A549 (cell line): ENCODE measurements at regions not wholly inside any gene's neighbourhood (a gene's known extent, or its start where the extent isn't known, plus 50 kb on each side); places are given as distances from the start of the nearest gene placed in this dataset.

Experiments used
- CBX2 ChIP-seq: fragments of 200-600 bp; sonication (generic); IDR thresholded peaks from 2 replicates; pipeline ENCODE4 v1.6.1; 2016; ENCODE audit warnings: low read depth, mild to moderate bottlenecking, borderline replicate concordance
- CHD2 ChIP-seq: fragments of 150-350 bp; IDR thresholded peaks from 2 replicates; pipeline ENCODE4 v1.6.1; 2014; ENCODE audit warnings: low read length; ENCODE audit not compliant: partially characterized antibody
- EP300 ChIP-seq, 2 experiments: fragments of >200 bp; sonication (Bioruptor Twin); formaldehyde crosslinking; IDR thresholded peaks; 2 replicates in 1 of 2; 3 replicates in 1 of 2; pipeline ENCODE4 v1.6.1; 2016 to 2017
- HOXB5 ChIP-seq: fragments of 250-450 bp; sonication (Bioruptor Pico); IDR thresholded peaks from 2 replicates; pipeline ENCODE4 v1.5.0; 2020; ENCODE audit warnings: mild to moderate bottlenecking, moderate library complexity
- RFX5 ChIP-seq: fragments of 450-650 bp; IDR thresholded peaks from 2 replicates; pipeline ENCODE4 v1.7.1; 2014; ENCODE audit warnings: antibody characterized with exemption, mild to moderate bottlenecking, moderate library complexity
- ZNF302 ChIP-seq: fragments of 250-450 bp; sonication (Bioruptor Pico); IDR thresholded peaks from 2 replicates; pipeline ENCODE4 v1.9.0; 2021; ENCODE audit warnings: inconsistent platforms, mild to moderate bottlenecking, moderate library complexity
- TF ChIP-seq, protein P1 (sequence below): IDR thresholded peaks from 2 replicates; pipeline ENCODE4 v1.6.1; 2012
- TF ChIP-seq, protein P2 (sequence below): fragments of >200 bp; sonication (Bioruptor Twin); formaldehyde crosslinking; IDR thresholded peaks from 3 replicates; pipeline ENCODE4 v1.5.1; 2016
- TF ChIP-seq, protein P3 (sequence below): fragments of 450-650 bp; IDR thresholded peaks from 2 replicates; pipeline ENCODE4 v1.6.1; 2014; ENCODE audit warnings: antibody characterized with exemption
- TF ChIP-seq, protein P4 (sequence below): fragments of 200-600 bp; sonication (generic); IDR thresholded peaks from 2 replicates; pipeline ENCODE4 v1.6.1; 2016; ENCODE audit warnings: antibody characterized with exemption, mild to moderate bottlenecking, moderate library complexity

DNA sequence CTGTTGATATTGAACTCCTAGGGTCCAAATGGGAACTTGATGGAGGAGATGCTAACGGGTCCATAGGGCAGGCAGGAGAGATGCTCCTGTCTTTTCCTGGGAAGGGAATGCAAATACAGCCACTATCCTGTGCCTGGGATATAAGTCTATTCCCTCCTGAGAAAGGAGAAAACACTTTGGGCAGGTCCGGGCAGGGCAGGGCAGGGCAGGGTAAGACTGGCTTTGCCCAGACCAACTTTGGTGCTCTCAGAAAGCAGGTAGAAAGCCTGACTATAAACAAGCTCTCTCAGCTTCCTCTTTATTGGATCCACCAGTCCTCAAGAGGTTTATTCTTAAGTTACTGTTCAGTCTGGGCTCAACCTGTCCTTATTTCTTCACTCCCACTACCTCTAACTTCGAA, 232.3 kb downstream of the PTTG2 start:
- no peak for TF ChIP-seq RFX5
- TF ChIP-seq ZNF302 (CRISPR knock-in tag): no peak
- TF ChIP-seq CHD2: no peak
- TF ChIP-seq, protein P1, sequence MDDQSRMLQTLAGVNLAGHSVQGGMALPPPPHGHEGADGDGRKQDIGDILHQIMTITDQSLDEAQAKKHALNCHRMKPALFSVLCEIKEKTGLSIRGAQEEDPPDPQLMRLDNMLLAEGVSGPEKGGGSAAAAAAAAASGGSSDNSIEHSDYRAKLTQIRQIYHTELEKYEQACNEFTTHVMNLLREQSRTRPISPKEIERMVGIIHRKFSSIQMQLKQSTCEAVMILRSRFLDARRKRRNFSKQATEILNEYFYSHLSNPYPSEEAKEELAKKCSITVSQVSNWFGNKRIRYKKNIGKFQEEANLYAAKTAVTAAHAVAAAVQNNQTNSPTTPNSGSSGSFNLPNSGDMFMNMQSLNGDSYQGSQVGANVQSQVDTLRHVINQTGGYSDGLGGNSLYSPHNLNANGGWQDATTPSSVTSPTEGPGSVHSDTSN: no peak
- no peak for TF ChIP-seq EP300 (IDR thresholded peaks at IDR 0.05)
- TF ChIP-seq, protein P2, sequence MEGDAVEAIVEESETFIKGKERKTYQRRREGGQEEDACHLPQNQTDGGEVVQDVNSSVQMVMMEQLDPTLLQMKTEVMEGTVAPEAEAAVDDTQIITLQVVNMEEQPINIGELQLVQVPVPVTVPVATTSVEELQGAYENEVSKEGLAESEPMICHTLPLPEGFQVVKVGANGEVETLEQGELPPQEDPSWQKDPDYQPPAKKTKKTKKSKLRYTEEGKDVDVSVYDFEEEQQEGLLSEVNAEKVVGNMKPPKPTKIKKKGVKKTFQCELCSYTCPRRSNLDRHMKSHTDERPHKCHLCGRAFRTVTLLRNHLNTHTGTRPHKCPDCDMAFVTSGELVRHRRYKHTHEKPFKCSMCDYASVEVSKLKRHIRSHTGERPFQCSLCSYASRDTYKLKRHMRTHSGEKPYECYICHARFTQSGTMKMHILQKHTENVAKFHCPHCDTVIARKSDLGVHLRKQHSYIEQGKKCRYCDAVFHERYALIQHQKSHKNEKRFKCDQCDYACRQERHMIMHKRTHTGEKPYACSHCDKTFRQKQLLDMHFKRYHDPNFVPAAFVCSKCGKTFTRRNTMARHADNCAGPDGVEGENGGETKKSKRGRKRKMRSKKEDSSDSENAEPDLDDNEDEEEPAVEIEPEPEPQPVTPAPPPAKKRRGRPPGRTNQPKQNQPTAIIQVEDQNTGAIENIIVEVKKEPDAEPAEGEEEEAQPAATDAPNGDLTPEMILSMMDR: no peak
- no peak for TF ChIP-seq CBX2
- TF ChIP-seq HOXB5: no peak
- TF ChIP-seq, protein P3, sequence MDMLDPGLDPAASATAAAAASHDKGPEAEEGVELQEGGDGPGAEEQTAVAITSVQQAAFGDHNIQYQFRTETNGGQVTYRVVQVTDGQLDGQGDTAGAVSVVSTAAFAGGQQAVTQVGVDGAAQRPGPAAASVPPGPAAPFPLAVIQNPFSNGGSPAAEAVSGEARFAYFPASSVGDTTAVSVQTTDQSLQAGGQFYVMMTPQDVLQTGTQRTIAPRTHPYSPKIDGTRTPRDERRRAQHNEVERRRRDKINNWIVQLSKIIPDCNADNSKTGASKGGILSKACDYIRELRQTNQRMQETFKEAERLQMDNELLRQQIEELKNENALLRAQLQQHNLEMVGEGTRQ: no peak
- TF ChIP-seq, protein P4, sequence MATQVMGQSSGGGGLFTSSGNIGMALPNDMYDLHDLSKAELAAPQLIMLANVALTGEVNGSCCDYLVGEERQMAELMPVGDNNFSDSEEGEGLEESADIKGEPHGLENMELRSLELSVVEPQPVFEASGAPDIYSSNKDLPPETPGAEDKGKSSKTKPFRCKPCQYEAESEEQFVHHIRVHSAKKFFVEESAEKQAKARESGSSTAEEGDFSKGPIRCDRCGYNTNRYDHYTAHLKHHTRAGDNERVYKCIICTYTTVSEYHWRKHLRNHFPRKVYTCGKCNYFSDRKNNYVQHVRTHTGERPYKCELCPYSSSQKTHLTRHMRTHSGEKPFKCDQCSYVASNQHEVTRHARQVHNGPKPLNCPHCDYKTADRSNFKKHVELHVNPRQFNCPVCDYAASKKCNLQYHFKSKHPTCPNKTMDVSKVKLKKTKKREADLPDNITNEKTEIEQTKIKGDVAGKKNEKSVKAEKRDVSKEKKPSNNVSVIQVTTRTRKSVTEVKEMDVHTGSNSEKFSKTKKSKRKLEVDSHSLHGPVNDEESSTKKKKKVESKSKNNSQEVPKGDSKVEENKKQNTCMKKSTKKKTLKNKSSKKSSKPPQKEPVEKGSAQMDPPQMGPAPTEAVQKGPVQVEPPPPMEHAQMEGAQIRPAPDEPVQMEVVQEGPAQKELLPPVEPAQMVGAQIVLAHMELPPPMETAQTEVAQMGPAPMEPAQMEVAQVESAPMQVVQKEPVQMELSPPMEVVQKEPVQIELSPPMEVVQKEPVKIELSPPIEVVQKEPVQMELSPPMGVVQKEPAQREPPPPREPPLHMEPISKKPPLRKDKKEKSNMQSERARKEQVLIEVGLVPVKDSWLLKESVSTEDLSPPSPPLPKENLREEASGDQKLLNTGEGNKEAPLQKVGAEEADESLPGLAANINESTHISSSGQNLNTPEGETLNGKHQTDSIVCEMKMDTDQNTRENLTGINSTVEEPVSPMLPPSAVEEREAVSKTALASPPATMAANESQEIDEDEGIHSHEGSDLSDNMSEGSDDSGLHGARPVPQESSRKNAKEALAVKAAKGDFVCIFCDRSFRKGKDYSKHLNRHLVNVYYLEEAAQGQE: no peak
